ENCODE measurements at regions not wholly inside any gene's neighbourhood (a gene's known extent, or its start where the extent isn't known, plus 50 kb on each side); places are given as distances from the start of the nearest gene placed in this dataset.

DNA sequence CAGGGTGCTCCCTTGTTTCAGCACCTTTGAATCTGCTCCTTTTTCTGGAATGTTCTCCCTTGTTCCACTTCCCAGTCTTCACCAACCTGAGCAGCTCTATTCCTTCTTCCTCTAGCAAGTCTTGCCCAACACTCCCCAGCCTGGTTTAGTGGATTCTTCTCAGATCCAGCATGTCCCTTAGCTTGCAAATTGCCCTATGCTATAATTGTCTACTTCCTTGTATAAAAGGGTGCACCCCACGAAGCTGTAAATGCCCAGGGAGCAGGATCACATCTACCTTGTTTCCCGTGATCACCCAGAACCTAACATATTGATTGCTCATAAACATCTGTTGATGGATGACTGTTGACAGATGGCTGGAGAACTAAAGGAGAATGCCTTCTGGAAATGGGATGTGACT, 93.2 kb upstream of the C1QTNF9B start:
- TF ChIP-seq, protein P1, sequence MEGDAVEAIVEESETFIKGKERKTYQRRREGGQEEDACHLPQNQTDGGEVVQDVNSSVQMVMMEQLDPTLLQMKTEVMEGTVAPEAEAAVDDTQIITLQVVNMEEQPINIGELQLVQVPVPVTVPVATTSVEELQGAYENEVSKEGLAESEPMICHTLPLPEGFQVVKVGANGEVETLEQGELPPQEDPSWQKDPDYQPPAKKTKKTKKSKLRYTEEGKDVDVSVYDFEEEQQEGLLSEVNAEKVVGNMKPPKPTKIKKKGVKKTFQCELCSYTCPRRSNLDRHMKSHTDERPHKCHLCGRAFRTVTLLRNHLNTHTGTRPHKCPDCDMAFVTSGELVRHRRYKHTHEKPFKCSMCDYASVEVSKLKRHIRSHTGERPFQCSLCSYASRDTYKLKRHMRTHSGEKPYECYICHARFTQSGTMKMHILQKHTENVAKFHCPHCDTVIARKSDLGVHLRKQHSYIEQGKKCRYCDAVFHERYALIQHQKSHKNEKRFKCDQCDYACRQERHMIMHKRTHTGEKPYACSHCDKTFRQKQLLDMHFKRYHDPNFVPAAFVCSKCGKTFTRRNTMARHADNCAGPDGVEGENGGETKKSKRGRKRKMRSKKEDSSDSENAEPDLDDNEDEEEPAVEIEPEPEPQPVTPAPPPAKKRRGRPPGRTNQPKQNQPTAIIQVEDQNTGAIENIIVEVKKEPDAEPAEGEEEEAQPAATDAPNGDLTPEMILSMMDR (conservative IDR thresholded peaks at IDR 0.05; ENCODE audit: low read length): no peak
- no peak for TF ChIP-seq EZH2phosphoT487 (IDR thresholded peaks at IDR 0.05; ENCODE audit: borderline replicate concordance)
- Histone ChIP-seq H3K4me2 (ENCODE audit: low read depth, low read length, poor library complexity, severe bottlenecking) (no peak overlapping the region), H2AFZ (ENCODE audit: low read length) (no peak overlapping the region), H3K9ac (ENCODE audit: low read depth, low read length, poor library complexity, severe bottlenecking) (no peak overlapping the region), H4K20me1 (ENCODE audit: insufficient read depth, low read length, poor library complexity, severe bottlenecking) (no peaks in the 10 kb centered on the region), H3K4me1 (ENCODE audit: insufficient read depth, low read length, poor library complexity, severe bottlenecking) (peaks cover 2% of the 10 kb centered on the region), H3K9me3 (ENCODE audit: insufficient read depth, low read depth, low read length) (no peaks in the 10 kb centered on the region), H3K79me2 (ENCODE audit: insufficient read depth, low read length) (no peaks in the 10 kb centered on the region), H3K9me2 (replicated peaks; ENCODE audit: low read depth, low read length) (no peaks in the 10 kb centered on the region), H3F3A (ENCODE audit: low read depth) (no peaks in the 10 kb centered on the region), H3K4me3 (ENCODE audit: low read length, poor library complexity, severe bottlenecking) (no peak overlapping the region), H3K36me3 (ENCODE audit: insufficient read depth, low read length) (no peaks in the 10 kb centered on the region), H3K27me3 (ENCODE audit: insufficient read depth, low read length, poor library complexity, severe bottlenecking) (no peaks in the 10 kb centered on the region)

DNA sequence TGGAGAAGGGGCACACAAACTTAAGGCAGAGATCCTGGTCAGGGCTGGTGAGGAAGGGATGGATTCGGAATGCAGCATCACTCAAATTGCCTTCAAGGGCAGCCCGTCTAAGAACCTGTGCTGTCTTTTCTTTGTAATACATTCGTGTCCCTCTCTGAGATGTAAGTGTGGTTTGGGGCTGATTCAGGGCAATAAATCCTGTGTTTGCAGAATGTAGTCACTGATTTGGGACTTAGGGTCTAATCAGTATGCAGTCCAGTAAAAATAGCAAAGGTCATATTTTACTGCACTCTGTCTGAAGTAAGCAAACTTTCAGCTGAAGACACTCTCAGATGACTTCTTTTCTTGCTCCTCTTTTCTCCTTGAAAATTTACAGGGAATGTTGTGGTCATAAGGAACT, 93.8 kb upstream of the C1QTNF9B start:
- Histone ChIP-seq H3K79me2 (ENCODE audit: insufficient read depth, low read length) (no peaks in the 10 kb centered on the region), H3K36me3 (ENCODE audit: insufficient read depth, low read length) (no peaks in the 10 kb centered on the region), H4K20me1 (ENCODE audit: insufficient read depth, low read length, poor library complexity, severe bottlenecking) (no peaks in the 10 kb centered on the region), H3F3A (ENCODE audit: low read depth) (no peaks in the 10 kb centered on the region), H3K9ac (ENCODE audit: low read depth, low read length, poor library complexity, severe bottlenecking) (no peak overlapping the region), H3K4me1 (ENCODE audit: insufficient read depth, low read length, poor library complexity, severe bottlenecking) (peaks cover 6% of the 10 kb centered on the region), H3K9me2 (replicated peaks; ENCODE audit: low read depth, low read length) (no peaks in the 10 kb centered on the region), H3K4me2 (ENCODE audit: low read depth, low read length, poor library complexity, severe bottlenecking) (no peak overlapping the region), H3K4me3 (ENCODE audit: low read length, poor library complexity, severe bottlenecking) (no peak overlapping the region), H3K9me3 (ENCODE audit: insufficient read depth, low read depth, low read length) (no peaks in the 10 kb centered on the region), H2AFZ (ENCODE audit: low read length) (no peak overlapping the region), H3K27me3 (ENCODE audit: insufficient read depth, low read length, poor library complexity, severe bottlenecking) (no peaks in the 10 kb centered on the region)
- TF ChIP-seq, protein P1 (conservative IDR thresholded peaks at IDR 0.05; ENCODE audit: low read length): no peak
- no peak for TF ChIP-seq EZH2phosphoT487 (IDR thresholded peaks at IDR 0.05; ENCODE audit: borderline replicate concordance)

DNA sequence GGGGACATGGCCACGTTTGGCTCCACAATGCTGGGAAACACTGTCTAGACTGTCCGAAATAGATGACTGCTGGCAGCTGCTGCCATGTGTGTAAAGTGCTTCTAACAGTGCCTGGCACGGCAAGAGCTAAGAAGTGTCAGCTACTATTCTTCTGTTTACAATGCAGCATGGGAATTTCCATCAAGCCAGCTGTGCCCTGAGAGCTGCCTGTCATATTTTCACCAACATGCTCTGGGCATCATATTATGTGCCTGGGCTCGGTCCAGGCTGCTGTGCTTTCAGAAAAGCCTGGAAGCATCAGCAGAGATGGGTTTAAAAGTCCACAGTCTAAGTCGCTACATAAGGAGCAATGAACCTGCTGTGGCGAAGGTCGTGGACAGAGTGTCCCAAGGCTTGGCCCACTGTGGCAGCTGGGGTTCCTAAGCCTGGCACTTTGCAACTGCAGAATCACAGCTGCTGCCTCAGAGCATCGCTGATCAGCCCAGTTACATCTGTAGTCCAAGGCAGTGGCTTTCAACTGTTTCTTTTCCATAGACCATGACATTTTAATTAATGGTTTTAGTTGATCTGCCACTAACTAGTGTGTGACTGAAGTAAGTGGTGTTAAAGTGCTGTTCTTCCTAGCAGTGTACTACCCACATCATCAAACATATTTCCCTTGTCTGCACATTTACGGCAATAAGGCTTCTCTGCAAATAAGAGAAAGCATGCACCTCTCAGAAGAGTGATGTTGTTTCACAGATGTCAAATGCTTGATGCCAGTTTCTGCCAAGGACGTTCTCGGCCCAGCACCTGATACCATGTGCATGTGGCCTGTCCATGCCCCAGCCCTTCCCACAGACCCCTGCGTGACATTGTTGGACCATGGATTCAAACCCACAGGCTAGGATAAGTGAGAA, 95.7 kb upstream of the C1QTNF9B start:
- H3K9me3 ChIP-seq (ENCODE audit: insufficient read depth, low read depth, low read length): no peaks in the 10 kb centered on the region

More for the DNA sequence above, 95.7 kb upstream of the C1QTNF9B start:
- TF ChIP-seq, protein P1 (conservative IDR thresholded peaks at IDR 0.05; ENCODE audit: low read length): no peak
- no peak for TF ChIP-seq EZH2phosphoT487 (IDR thresholded peaks at IDR 0.05; ENCODE audit: borderline replicate concordance)
- no peaks in the 10 kb centered on the region for H3K9me2 ChIP-seq (replicated peaks; ENCODE audit: low read depth, low read length)
- H3F3A ChIP-seq (ENCODE audit: low read depth): no peaks in the 10 kb centered on the region
- H3K4me2 ChIP-seq (ENCODE audit: low read depth, low read length, poor library complexity, severe bottlenecking): no peak overlapping the region
- no peaks in the 10 kb centered on the region for H3K27me3 ChIP-seq (ENCODE audit: insufficient read depth, low read length, poor library complexity, severe bottlenecking)
- H3K4me3 ChIP-seq (ENCODE audit: low read length, poor library complexity, severe bottlenecking): no peak overlapping the region
- peaks cover 6% of the 10 kb centered on the region for H3K4me1 ChIP-seq (ENCODE audit: insufficient read depth, low read length, poor library complexity, severe bottlenecking)
- no peaks in the 10 kb centered on the region for H3K36me3 ChIP-seq (ENCODE audit: insufficient read depth, low read length)
- H3K79me2 ChIP-seq (ENCODE audit: insufficient read depth, low read length): no peaks in the 10 kb centered on the region
- no peaks in the 10 kb centered on the region for H4K20me1 ChIP-seq (ENCODE audit: insufficient read depth, low read length, poor library complexity, severe bottlenecking)
- no peak overlapping the region for H2AFZ ChIP-seq (ENCODE audit: low read length)
- H3K9ac ChIP-seq (ENCODE audit: low read depth, low read length, poor library complexity, severe bottlenecking): no peak overlapping the region

Measured in Loucy (cell line).